Activated CD4-positive, alpha-beta T cell treated with anti-CD3 and anti-CD28 coated beads, Interleukin-10, Interleukin-2, amounts not matched to agents 100 ng/mL and 50 ng/mL, durations not matched to agents 16 hours and 8 hours (primary cell): ENCODE measurements at regions not wholly inside any gene's neighbourhood (a gene's known extent, or its start where the extent isn't known, plus 50 kb on each side); places are given as distances from the start of the nearest gene placed in this dataset.

Source experiments
- DNase-seq: peaks from one replicate; pipeline ENCODE4 v3.0.0-alpha.2; 2020

DNA sequence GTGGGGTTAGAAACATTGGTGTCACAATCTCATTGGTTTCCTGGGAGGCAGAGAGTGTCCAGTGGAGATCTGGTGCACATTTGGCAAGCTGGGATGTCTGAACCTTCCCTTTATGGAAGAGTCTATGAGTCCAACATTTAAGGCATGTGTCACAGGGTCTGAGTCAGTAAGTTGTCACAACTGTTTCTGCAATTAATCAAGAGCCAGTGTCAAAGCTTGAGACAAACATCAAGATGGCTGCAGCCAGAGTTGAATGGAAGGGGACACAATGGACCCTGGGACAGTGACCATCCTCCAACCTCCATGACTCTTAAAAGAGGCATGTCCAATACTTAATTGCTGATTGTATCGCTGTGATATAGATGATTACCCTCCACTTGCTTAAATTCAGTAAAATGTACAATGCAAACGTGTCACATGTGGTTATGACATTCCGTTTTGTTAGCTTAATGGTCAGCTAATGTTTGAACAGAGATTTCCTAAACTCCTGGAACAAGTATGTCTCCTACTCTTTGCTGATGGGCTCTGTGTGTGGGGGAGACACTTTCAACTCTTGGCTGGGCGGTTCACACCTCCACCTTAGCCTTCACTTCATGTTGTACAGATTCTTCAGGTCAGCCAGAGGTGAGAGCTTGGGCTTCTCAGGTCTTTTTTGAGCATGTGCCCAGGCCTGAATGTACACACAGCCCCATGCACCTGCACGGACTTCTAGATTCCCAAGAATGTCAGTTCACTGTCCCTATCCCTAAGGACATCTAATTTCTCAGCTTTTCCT lies 79.9 kb upstream of the PRR23E start:
- DNase-seq = no peak

DNA sequence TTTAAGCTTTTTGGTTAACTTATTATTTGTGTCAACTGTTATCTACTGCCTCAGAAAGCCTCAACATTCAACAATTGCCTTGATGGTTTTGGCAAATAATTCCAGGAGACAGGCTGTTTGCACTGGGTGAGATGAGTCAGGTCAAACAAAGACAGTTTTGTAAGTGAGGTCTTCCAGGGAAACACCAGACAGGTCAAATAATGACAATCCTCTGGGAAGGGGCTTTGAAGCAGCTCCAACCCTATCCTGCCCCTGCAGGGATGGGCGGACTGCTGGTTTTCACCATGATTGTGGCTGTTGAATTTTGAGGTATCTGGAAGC lies 79.4 kb upstream of the PRR23E start:
- no peak for DNase-seq

DNA sequence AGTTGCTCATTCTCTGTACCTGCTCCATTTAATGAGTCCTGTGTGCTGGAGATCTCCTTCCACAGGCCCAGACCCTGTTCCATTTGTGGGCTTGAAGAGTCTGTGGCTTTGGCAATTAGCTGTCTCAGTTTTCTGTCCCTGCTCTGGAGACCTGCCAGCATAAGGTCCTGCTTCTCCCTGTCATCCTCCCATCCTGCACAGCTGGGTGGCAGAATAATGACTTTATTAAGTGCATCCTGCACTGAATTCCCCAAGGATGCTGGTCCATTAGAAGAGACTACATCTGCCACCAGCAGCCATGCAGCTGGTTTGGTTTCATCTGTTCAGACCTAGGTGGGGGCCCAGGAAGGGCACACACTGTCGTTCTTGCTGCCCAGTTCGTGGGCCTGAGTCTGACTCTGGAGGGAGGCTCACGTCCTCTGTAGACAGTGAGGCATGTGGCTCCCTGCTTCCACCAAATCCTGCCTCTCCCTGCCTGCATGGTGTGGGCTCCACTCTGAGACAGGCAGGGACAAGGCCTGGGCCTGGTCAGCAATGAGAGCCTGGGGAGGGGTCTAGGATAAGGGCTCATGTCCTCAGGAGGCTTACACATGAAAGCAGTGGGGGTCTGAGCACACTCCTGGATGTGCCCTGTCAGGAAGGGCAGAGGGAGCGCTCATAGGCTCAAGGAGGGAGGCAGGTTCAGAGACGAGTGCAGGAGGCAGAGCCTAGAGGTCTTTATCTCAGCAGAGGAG lies 78.4 kb upstream of the PRR23E start:
- DNase-seq = no peak

DNA sequence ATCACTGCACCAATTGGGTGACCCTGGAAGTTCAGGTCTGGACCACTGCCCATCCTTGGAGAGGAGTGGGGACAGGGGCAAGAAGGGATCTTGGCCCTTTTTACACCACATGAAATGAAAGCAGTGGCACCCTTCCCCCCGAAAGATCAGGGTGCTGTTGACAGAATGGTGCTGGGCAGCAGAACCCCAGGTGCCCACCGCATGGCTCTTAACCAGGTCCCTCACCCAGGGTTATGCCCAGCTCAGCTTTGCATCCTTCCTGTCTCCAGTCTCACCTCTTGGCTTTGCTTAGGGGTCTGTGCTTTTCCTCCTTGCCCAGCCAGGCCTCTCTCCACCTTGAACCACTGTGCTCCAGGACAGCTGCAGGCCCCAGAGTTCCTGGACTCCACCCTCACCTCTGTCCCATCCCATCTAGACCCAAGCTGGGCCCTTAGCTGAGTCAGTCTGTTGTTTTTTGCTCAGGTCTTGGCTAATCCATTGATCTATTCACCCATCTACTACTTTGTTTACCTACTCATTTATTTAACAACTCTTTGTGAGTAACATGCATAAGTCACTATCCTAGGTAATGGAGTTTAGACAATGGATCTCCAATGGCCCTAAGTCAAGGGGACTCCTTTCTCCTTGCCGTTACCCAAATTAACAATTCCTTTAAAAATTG lies 77.1 kb upstream of the PRR23E start:
- DNase-seq = no peak

DNA sequence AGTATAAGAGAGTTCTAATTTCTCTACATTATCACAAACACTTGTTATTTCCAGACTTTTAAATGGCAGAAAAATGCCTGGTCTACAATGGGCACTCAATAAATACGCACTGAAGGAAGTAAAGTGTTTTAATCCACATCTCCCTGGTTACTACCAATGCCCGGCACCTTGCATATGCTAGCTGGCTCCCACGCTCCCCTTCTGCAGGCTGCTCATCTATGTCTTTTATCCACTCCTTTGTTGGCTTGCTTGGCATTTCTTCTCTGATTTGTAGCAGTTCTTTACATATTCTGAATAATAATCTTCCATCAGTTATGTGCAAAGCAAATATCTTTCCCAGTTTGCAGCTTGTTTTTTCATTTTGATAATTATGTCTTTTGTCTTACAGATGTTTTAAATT lies 74.6 kb upstream of the PRR23E start:
- no peak for DNase-seq

DNA sequence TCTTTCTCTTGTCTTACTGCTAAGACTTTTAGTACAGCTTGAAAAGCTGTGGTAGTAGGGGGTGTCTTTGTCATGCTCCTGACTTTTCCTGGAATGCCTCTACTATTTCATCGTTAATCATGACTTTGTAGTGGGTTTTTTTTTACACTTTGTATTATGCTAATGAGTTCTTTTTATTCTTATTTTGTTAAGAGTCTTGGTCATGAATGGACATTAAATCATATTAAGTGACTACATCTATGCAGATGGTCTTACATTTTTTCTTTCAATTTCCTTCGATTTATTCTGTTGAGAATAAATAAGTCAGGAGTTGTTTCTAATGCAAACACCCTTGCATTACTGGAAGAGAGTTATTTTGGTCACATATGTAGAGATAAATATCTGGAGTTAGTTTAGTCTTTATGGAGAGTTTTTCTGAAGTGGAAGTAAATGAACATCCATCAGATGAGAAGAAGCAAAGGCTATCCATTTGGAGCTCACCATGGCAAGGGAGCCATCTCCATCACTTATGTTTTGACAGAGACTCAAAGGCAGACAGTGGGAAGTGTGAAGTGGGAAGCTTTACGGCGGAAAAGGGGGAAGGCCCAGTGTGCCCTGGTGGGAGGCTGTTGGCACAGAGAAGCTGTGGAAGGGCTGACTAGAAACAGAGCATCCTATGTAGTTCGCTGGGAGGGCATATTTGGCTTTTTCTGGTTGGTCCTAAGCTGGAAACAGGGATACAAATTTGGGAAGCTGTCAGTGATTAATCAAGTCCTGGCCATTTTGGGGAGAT lies 73.1 kb upstream of the PRR23E start:
- DNase-seq = no peak

DNA sequence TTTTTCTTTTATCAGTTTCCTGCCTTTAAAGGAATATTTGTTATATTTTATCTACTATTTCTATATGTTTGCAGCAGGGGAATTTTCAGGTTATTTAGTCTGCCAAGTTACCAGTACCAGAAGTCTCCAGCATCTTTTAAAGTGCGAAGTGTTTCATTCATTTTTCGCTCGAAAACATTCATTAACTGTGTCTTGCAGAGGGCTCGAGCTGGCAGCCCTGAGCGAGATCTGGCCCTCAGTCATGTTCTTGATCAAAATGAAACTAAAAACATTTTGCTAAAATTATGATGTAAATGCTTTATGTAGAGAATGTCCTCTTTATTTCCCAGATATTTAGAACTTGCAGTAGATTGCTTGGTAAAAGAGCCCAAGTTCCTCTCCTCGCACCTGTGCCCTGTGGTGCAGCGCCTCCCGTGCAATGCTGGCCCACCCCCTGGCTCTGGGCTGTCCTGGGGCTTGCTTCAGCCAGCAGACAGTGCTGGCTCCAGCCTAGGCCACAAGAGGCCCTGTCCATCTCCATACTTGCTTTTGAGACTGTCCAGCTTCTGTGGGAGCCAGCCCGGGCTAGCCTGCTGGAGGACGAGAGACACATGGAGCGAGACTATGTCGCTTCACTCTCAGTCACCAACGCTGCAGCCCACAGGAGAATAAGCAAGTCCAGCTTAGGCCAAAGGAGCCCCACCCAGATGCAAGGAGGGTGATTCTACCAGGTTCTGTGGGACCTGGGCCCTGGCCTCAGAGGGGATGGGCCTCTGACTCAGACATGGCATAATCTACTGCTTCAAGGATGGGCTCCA lies 71.9 kb upstream of the PRR23E start:
- no peak for DNase-seq

DNA sequence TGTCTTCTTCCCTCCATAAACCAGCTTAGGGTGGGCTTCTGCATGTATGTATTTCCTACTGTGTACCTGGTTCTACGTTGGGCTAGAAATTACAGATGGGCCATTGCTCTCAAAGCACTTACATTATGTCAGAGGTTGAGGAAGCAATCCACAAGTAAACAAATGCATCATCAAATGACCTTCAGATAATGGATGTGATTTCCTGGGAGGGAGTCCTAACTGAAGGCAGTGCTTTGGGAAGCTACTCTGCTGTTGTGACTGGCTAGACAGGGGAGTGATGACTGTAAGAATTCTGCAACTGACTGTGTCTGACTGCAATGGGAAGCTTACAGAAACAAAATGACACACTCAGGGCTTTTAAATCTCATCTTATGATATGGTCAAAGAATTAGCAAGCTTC lies 71.0 kb upstream of the PRR23E start:
- no peak for DNase-seq

DNA sequence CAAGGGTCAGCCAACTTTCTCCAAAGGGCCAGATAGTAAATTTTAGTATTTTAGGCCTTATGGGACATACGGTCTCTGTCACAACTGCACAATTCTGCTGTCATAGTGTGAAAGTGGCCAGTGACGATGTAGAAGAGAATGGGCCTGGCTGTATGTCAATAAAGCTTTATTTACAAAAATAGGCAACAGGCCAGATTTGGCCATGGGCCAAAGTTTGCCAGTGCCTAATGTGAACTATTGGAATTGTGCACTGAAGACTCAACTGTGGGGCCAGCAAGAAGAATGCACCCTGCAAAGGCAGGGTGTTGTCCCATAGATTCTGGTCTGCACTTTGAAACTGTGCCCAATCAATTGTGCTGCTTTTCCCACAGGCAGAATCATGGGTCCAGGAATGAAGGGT lies 69.4 kb upstream of the PRR23E start:
- DNase-seq = no peak

DNA sequence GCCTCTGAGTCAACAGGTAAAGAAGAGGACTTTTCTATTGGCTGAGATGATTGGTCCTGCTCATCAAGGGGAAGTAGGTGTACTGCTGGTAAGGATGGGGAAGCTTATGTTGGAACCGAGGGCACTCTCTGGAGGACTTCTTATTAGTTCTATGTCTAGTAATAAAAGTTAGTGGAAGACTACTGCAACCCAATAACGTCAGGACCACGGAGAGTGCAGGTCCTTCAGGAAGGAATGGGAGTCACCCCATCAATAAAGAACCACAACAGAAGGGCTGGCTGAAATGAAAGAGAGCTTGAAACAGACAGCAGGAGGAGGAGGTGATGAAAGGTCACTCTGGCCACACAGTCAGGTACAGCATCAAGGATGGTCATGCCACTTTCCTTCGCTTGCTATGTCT lies 68.8 kb upstream of the PRR23E start:
- DNase-seq = no peak

DNA sequence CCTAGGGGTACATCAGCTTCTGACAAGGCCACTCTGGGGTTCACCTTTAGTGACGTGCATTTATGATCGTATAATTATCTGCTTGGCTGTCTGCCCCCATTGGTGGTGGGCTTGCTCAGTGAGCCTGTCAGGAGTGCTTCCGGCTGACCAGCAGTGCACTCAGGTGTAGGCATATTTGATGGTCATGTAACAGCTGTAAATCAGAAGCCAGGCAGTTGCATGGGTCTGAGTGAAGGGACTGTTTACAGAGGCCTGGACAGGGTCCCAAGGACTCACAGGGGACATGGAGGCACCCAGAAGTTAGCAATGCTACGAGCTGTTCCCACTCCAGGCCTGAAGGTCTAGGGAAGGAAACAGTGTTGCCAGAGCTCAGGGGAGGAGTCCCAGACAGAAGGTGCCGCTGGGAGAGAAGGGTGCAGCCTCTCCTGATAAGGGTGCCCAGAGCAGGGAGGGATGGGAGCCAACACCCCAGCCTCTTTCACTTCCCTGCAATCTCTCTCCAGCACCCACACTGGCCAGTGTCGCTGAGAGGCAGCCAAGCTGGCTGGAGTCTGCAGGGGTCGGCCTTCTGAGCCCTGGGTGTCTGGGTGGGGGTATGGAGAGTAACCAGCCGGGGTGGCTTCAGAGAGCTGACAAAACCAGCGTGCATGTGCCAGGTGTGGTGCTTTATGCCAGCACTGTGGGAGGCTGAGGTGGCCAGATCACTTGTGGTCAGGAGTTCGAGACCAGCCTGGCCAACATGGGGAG lies 61.3 kb upstream of the PRR23E start:
- DNase-seq = no peak

DNA sequence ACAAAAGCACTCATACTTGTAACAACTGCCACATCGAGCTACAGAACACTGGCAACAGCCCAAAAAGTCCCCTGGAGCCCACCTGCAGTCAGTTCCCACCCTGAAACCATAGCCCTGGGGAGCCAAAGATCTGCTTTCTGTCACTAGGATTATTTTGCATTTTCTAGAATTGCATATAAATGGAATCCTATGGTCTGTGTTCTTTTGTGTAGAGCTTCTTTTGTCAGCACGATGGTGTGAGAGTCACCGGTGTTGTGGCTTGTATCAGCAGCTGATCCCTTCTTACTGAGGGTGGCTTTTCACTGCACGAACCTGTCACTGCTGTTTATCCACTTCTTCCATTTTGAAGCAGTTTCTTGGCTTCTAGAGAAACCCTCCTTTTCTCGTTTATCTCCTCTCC lies 60.1 kb upstream of the PRR23E start:
- no peak for DNase-seq

DNA sequence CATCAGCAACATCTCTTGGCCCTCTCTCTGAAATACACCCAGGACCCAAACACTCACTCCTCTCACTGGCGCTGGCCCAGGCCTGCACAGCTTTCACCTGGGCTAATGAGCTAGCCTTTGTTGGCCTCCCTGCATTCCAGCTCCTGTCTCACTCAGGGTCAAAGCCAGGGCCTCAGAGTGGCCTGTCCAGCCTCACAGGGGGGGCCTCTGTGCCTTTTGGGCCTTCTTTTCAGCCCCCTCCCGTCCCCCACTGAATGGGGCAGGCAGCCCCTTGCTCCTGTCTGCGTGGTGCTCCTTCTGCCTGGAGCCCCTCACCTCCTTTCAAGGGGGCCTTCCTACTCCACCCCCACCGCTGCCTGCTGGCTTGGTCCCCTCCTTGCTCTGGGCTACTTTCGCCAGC lies 59.0 kb upstream of the PRR23E start:
- DNase-seq = no peak

DNA sequence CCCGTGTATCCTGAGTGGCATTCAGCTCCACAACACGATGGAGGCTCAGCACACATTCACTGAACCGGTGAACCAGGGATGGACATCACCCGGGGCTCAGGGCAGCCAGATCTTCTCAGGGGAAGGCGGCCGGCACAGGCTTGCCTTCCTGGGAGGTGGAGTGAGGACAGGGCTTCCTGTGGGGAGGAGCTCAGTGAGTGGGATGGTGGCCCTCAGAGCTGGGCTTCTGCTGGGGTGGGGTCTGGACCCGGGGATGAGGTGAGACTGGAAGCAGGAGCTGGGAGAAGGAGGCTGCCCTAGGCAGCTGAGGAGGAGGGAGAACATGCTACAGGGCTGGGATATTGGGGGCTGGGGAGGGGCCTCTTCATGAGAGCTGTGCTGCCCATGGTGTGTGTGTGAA lies 58.5 kb upstream of the PRR23E start:
- no peak for DNase-seq

DNA sequence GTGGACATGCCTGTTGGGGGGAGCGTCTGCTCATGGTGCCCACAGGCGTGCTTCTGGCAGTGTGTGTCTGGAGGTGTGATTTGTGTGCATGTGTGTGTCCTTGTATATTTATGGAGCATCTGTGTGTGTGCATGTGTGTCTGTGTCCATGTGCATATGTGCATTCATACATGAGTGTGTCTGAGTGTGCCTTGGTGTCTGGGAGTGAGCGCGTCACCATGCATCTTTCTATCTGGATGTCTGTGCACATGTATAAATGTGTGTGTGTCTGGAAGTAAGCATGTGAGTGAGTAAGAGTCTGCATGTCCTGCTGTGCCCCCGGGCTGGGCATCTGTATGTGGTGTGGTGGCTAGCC lies 58.1 kb upstream of the PRR23E start:
- DNase-seq = no peak

DNA sequence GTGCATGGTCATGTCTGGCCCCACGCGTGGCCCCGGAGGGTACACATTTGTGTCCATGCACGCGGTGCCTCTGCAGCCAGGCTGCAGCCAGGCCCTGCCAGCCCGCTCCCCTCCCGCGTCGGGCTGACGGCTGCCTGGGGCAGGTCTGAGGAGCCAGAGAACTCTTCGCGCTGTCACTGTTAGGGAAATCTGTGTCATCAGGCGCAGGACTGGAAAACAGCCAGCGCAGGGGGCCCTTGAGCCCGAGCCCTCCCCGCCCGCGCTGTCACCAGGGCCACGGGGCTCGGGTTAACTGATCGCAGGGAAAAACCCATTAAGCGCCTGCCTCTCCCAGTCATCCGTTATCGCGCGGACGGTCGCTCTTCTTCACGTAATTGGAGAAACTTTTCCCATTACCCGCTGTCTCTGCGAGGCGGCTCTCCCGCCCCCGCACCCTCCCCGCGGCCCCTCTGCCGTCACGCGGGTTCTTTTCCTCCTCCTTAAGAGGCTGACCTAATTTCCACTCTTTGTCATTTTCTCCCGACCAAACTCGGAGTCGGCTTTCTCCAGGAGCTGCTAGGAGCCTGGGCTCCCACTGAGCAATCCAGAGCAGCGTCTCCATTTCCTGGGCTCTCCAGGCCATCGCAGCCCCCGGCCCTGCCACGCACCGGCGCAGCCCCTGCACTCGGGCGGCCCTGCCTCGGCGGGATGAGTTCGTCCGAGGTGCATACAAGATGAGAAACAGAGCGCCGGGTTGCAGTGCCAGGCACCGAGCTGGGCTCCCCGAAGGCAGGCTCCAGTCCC lies 57.5 kb upstream of the PRR23E start:
- DNase-seq = no peak

DNA sequence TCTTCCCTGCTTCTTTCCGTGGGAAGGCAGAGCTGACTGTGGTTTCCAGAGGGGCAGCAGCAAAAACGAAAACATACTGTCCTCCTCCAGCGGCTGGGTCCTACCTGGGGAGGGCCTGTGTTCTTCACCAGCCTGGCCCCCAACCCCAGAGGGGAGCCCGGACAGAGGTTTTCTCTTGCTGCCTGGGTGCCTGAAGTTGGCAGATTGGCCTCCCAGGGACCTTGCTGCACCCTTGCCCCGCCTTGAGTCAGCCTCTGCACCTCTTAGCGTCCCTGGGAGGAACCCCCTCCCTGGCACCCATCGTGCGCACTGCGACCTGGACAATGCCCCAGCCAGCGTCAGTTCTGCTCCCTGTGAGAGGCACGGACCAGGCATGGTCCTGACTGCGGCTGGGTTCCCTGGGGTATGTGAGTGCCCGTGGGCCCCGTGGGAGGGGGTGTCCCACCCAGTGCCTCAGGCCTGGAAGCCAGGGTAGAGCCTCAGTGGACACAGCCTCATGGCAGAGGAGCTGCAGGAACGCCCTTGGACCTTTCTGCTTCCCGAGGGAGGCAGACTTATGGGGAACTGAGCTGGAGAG lies 56.8 kb upstream of the PRR23E start:
- no peak for DNase-seq

DNA sequence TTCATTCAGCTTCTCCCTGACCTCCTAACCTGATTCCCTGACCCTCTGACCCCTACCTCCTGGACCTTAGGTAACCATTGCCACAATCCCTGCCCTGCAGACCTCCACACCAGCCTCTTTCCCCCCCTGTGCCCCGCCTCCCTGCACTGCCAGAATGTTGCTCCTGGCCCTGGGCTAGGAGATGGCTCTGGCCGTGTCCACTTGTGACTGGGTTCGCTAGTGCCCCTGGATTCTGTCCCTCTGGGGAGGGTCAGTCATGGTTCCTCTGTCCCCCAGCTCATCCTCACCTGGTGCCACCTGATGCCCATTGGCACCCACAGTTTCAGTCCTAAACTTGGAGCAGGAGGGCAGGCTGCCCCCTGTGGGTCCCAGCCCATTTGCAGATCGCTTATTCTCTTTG lies 56.2 kb upstream of the PRR23E start:
- no peak for DNase-seq

DNA sequence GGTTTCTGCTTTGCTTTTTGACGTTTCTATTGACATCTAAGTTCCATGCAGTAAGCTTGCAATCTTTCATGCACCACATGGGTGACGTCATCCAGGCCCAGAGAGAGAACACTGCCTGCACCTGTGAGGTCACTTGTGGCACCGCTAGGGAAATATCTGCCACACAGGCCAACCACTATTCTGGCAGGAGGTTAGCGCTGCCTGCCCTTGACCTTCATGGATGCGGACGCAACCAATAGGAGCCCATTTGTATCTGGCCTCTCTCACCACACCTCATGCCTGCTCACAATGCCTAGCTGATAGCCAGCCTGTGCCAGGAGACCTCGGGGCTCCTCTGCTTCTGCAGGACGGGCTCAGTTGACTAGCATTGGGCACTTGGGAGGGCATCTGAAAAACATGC lies 55.8 kb upstream of the PRR23E start:
- no peak for DNase-seq

DNA sequence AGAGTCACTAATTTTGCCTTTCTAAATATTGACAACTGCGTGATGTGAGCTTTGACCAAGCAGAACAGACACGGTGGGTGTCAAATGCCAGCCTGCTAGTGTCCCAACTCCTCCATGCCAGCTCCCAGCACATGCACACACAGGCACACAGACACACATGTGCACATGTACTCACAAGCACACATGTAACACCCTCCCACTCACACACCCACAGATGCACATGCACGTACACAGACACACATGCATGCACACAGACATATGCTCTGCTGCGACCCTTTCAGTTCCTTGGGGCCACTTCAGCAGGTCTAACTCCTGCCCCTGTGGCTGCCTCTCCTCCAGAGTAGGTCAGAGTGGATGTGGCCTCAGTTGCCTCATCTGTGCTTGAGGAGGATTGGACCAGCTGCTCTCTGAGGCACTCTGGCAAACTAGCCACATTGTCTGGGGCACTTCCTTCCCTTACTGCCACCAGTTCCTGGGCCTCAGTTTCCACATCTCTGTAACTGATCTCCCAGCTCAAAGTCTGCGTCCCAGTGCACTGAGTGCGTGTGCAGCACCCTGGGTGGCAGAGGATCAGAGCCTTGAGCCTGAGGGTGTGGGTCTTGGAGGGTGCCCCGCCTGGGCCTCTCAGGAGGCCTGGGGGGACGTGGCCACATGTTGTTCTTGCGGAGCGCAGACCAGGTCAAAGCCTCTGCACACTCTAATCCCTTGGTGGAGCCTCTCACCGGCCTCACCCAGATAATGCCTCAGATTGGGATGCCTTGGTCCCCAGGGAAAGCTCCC lies 55.0 kb upstream of the PRR23E start:
- no peak for DNase-seq
